Type B pancreatic cell (in vitro differentiated cells): ENCODE measurements at regions not wholly inside any gene's neighbourhood (a gene's known extent, or its start where the extent isn't known, plus 50 kb on each side); places are given as distances from the start of the nearest gene placed in this dataset.
"Not testable (repeated sequence)": the region's sequence is repeated elsewhere in the genome, so short reads cannot be mapped to it uniquely, and the experiment has no call there.

Experiments
- DNase-seq: peaks from one replicate; pipeline ENCODE4 v3.0.0; 2021; ENCODE audit warnings: mixed read lengths; ENCODE audit not compliant: unreplicated experiment; ENCODE audit errors: extremely low spot score
- H3K27ac Mint-ChIP-seq: 2 replicates; pipeline ENCODE4 v1.8.0; 2021; ENCODE audit warnings: mild to moderate bottlenecking, mixed read lengths
- H3K27me3 Mint-ChIP-seq: 2 replicates; pipeline ENCODE4 v1.8.0; 2021; ENCODE audit warnings: mixed read lengths
- H3K36me3 Mint-ChIP-seq: 2 replicates; pipeline ENCODE4 v1.8.0; 2021; ENCODE audit warnings: mixed read lengths
- H3K4me1 Mint-ChIP-seq: one replicate; pipeline ENCODE4 v1.8.0; 2021; ENCODE audit warnings: mixed read lengths; ENCODE audit not compliant: unreplicated experiment
- H3K4me3 Mint-ChIP-seq: 2 replicates; pipeline ENCODE4 v1.8.0; 2021; ENCODE audit warnings: mild to moderate bottlenecking, mixed read lengths
- H3K9me3 Mint-ChIP-seq: 2 replicates; pipeline ENCODE4 v1.8.0; 2021; ENCODE audit warnings: mixed read lengths
- CTCF ChIP-seq: fragments of 200-600 bp; sonication (generic); conservative IDR thresholded peaks from 2 replicates; pipeline ENCODE4 v1.5.0; 2021; ENCODE audit warnings: antibody characterized with exemption, mild to moderate bottlenecking

- Mint-ChIP-seq H3K9me3 (peaks cover 5% of the 10 kb centered on the region), H3K36me3 (no peaks in the 10 kb centered on the region), H3K27me3 (no peaks in the 10 kb centered on the region)
These were observed 575.3 kb upstream of the RAB6C start for GRCh38 chr2:129404000-129404685.

GRCh38 chr2:129408570-129408969 lies 570.9 kb upstream of the RAB6C start:
- Mint-ChIP-seq H3K4me3 (no peak overlapping the region), H3K36me3 (no peaks in the 10 kb centered on the region), H3K27me3 (no peaks in the 10 kb centered on the region), H3K9me3 (peaks cover 5% of the 10 kb centered on the region), H3K27ac (no peak overlapping the region), H3K4me1 (no peaks in the 10 kb centered on the region)
- DNase-seq = no peak
- no peak for TF ChIP-seq CTCF

More at GRCh38 chr2:129404000-129404685, 575.3 kb upstream of the RAB6C start:
- no peak overlapping the region for H3K4me3 Mint-ChIP-seq
- TF ChIP-seq CTCF = no peak
- no peak overlapping the region for H3K27ac Mint-ChIP-seq
- no peaks in the 10 kb centered on the region for H3K4me1 Mint-ChIP-seq
- no peak for DNase-seq

GRCh38 chr2:129417041-129417440 lies 562.4 kb upstream of the RAB6C start:
- DNase-seq, H3K4me3 Mint-ChIP-seq, H3K27me3 Mint-ChIP-seq, H3K4me1 Mint-ChIP-seq, H3K36me3 Mint-ChIP-seq, H3K27ac Mint-ChIP-seq, H3K9me3 Mint-ChIP-seq: not testable (repeated sequence)

GRCh38 chr2:129422028-129422427 lies 557.4 kb upstream of the RAB6C start:
- Mint-ChIP-seq H3K4me3 (no peak overlapping the region), H3K27me3 (peaks cover 6% of the 10 kb centered on the region), H3K36me3 (no peaks in the 10 kb centered on the region), H3K9me3 (no peaks in the 10 kb centered on the region), H3K4me1 (no peaks in the 10 kb centered on the region), H3K27ac (no peak overlapping the region)
- DNase-seq = no peak
- no peak for TF ChIP-seq CTCF

- Mint-ChIP-seq H3K4me1 (no peaks in the 10 kb centered on the region), H3K4me3 (no peak overlapping the region), H3K27me3 (peaks cover 7% of the 10 kb centered on the region), H3K9me3 (no peaks in the 10 kb centered on the region), H3K27ac (no peak overlapping the region), H3K36me3 (no peaks in the 10 kb centered on the region)
- no peak for DNase-seq
- TF ChIP-seq CTCF = no peak
These were observed 551.3 kb upstream of the RAB6C start for GRCh38 chr2:129428086-129428660.

GRCh38 chr2:129430911-129431310 lies 548.6 kb upstream of the RAB6C start:
- H3K4me3 Mint-ChIP-seq = no peak overlapping the region
- TF ChIP-seq CTCF = no peak
- no peak for DNase-seq
- H3K4me1 Mint-ChIP-seq = no peaks in the 10 kb centered on the region
- H3K36me3 Mint-ChIP-seq = no peaks in the 10 kb centered on the region
- H3K9me3 Mint-ChIP-seq = no peaks in the 10 kb centered on the region
- peaks cover 12% of the 10 kb centered on the region for H3K27me3 Mint-ChIP-seq
- no peak overlapping the region for H3K27ac Mint-ChIP-seq
